ENCODE measurements at regions not wholly inside any gene's neighbourhood (a gene's known extent, or its start where the extent isn't known, plus 50 kb on each side); places are given as distances from the start of the nearest gene placed in this dataset.

GRCh38 chr18:24540896-24541295, 80.5 kb downstream of the HRH4 start:
- no peaks in the 10 kb centered on the region for H3K4me1 ChIP-seq (ENCODE audit: control insufficient read depth in 2 of 2, insufficient read depth in 2 of 2, low read length in 2 of 2)
- WGBS, result 86% methylated on average over 8 of the region's 8 CpGs
- no peaks in the 10 kb centered on the region for H3K9me3 ChIP-seq (ENCODE audit: control insufficient read depth in 2 of 2, insufficient read depth in 1 of 2, low read length in 1 of 2)

GRCh38 chr18:24543086-24543794, 82.8 kb downstream of the HRH4 start:
- Histone ChIP-seq H3K27me3 (ENCODE audit: control insufficient read depth in 2 of 2, insufficient read depth in 1 of 2, low read length in 1 of 2) (no peaks in the 10 kb centered on the region), H3K27ac (ENCODE audit: low read depth in 1 of 2, low read length in 1 of 2) (no peak overlapping the region), H3K9me3 (ENCODE audit: control insufficient read depth in 2 of 2, insufficient read depth in 1 of 2, low read length in 1 of 2) (no peaks in the 10 kb centered on the region), H3K36me3 (ENCODE audit: control insufficient read depth in 2 of 2, insufficient read depth in 2 of 2, low read length in 1 of 2) (no peaks in the 10 kb centered on the region), H3K4me3 (ENCODE audit: low read length in 2 of 2) (no peak overlapping the region), H3K4me1 (ENCODE audit: control insufficient read depth in 2 of 2, insufficient read depth in 2 of 2, low read length in 2 of 2) (no peaks in the 10 kb centered on the region)
- no peak for DNase-seq (ENCODE audit: low read depth in 6 of 9, low spot score in 9 of 9)
- WGBS, result 96% methylated on average over 4 of the region's 4 CpGs

More at GRCh38 chr18:24540896-24541295, 80.5 kb downstream of the HRH4 start:
- H3K27ac ChIP-seq (ENCODE audit: low read depth in 1 of 2, low read length in 1 of 2), result no peak overlapping the region
- no peaks in the 10 kb centered on the region for H3K27me3 ChIP-seq (ENCODE audit: control insufficient read depth in 2 of 2, insufficient read depth in 1 of 2, low read length in 1 of 2)
- no peak for DNase-seq (ENCODE audit: low read depth in 6 of 9, low spot score in 9 of 9)
- no peak overlapping the region for H3K4me3 ChIP-seq (ENCODE audit: low read length in 2 of 2)
- H3K36me3 ChIP-seq (ENCODE audit: control insufficient read depth in 2 of 2, insufficient read depth in 2 of 2, low read length in 1 of 2), result no peaks in the 10 kb centered on the region

GRCh38 chr18:24543795-24544498, 83.5 kb downstream of the HRH4 start:
- peak in 2 of 9 donors; percentile 12 to 20 for DNase-seq (ENCODE audit: low read depth in 6 of 9, low spot score in 9 of 9)
- WGBS, result 78% methylated on average over 6 of the region's 6 CpGs
- no peak overlapping the region for H3K4me3 ChIP-seq (ENCODE audit: low read length in 2 of 2)
- no peaks in the 10 kb centered on the region for H3K9me3 ChIP-seq (ENCODE audit: control insufficient read depth in 2 of 2, insufficient read depth in 1 of 2, low read length in 1 of 2)
- H3K27me3 ChIP-seq (ENCODE audit: control insufficient read depth in 2 of 2, insufficient read depth in 1 of 2, low read length in 1 of 2), result no peaks in the 10 kb centered on the region
- no peaks in the 10 kb centered on the region for H3K4me1 ChIP-seq (ENCODE audit: control insufficient read depth in 2 of 2, insufficient read depth in 2 of 2, low read length in 2 of 2)
- H3K27ac ChIP-seq (ENCODE audit: low read depth in 1 of 2, low read length in 1 of 2), result no peak overlapping the region
- no peaks in the 10 kb centered on the region for H3K36me3 ChIP-seq (ENCODE audit: control insufficient read depth in 2 of 2, insufficient read depth in 2 of 2, low read length in 1 of 2)

GRCh38 chr18:24544949-24545348, 84.5 kb downstream of the HRH4 start:
- H3K4me1 ChIP-seq (ENCODE audit: control insufficient read depth in 2 of 2, insufficient read depth in 2 of 2, low read length in 2 of 2), result no peaks in the 10 kb centered on the region
- H3K27me3 ChIP-seq (ENCODE audit: control insufficient read depth in 2 of 2, insufficient read depth in 1 of 2, low read length in 1 of 2), result no peaks in the 10 kb centered on the region
- 85% methylated on average over 4 of the region's 4 CpGs for WGBS
- H3K9me3 ChIP-seq (ENCODE audit: control insufficient read depth in 2 of 2, insufficient read depth in 1 of 2, low read length in 1 of 2), result no peaks in the 10 kb centered on the region
- H3K4me3 ChIP-seq (ENCODE audit: low read length in 2 of 2), result no peak overlapping the region
- H3K27ac ChIP-seq (ENCODE audit: low read depth in 1 of 2, low read length in 1 of 2), result no peak overlapping the region
- no peaks in the 10 kb centered on the region for H3K36me3 ChIP-seq (ENCODE audit: control insufficient read depth in 2 of 2, insufficient read depth in 2 of 2, low read length in 1 of 2)
- no peak for DNase-seq (ENCODE audit: low read depth in 6 of 9, low spot score in 9 of 9)

GRCh38 chr18:24545651-24546050, 85.2 kb downstream of the HRH4 start:
- no peaks in the 10 kb centered on the region for H3K27me3 ChIP-seq (ENCODE audit: control insufficient read depth in 2 of 2, insufficient read depth in 1 of 2, low read length in 1 of 2)
- no peaks in the 10 kb centered on the region for H3K4me1 ChIP-seq (ENCODE audit: control insufficient read depth in 2 of 2, insufficient read depth in 2 of 2, low read length in 2 of 2)
- no peak for DNase-seq (ENCODE audit: low read depth in 6 of 9, low spot score in 9 of 9)
- H3K36me3 ChIP-seq (ENCODE audit: control insufficient read depth in 2 of 2, insufficient read depth in 2 of 2, low read length in 1 of 2), result no peaks in the 10 kb centered on the region
- no peaks in the 10 kb centered on the region for H3K9me3 ChIP-seq (ENCODE audit: control insufficient read depth in 2 of 2, insufficient read depth in 1 of 2, low read length in 1 of 2)
- no peak overlapping the region for H3K27ac ChIP-seq (ENCODE audit: low read depth in 1 of 2, low read length in 1 of 2)
- H3K4me3 ChIP-seq (ENCODE audit: low read length in 2 of 2), result no peak overlapping the region
- WGBS, result 98% methylated on average over 2 of the region's 2 CpGs

GRCh38 chr18:24546307-24546706, 85.9 kb downstream of the HRH4 start:
- no peaks in the 10 kb centered on the region for H3K4me1 ChIP-seq (ENCODE audit: control insufficient read depth in 2 of 2, insufficient read depth in 2 of 2, low read length in 2 of 2)
- no peaks in the 10 kb centered on the region for H3K36me3 ChIP-seq (ENCODE audit: control insufficient read depth in 2 of 2, insufficient read depth in 2 of 2, low read length in 1 of 2)
- no peak overlapping the region for H3K4me3 ChIP-seq (ENCODE audit: low read length in 2 of 2)
- H3K27ac ChIP-seq (ENCODE audit: low read depth in 1 of 2, low read length in 1 of 2), result no peak overlapping the region
- no peaks in the 10 kb centered on the region for H3K27me3 ChIP-seq (ENCODE audit: control insufficient read depth in 2 of 2, insufficient read depth in 1 of 2, low read length in 1 of 2)
- H3K9me3 ChIP-seq (ENCODE audit: control insufficient read depth in 2 of 2, insufficient read depth in 1 of 2, low read length in 1 of 2), result no peaks in the 10 kb centered on the region
- no peak for DNase-seq (ENCODE audit: low read depth in 6 of 9, low spot score in 9 of 9)
- 95% methylated on average over 4 of the region's 4 CpGs for WGBS

GRCh38 chr18:24548583-24548982, 88.1 kb downstream of the HRH4 start:
- Histone ChIP-seq H3K36me3 (ENCODE audit: control insufficient read depth in 2 of 2, insufficient read depth in 2 of 2, low read length in 1 of 2) (no peaks in the 10 kb centered on the region), H3K4me3 (ENCODE audit: low read length in 2 of 2) (no peak overlapping the region), H3K27ac (ENCODE audit: low read depth in 1 of 2, low read length in 1 of 2) (no peak overlapping the region), H3K27me3 (ENCODE audit: control insufficient read depth in 2 of 2, insufficient read depth in 1 of 2, low read length in 1 of 2) (no peaks in the 10 kb centered on the region), H3K9me3 (ENCODE audit: control insufficient read depth in 2 of 2, insufficient read depth in 1 of 2, low read length in 1 of 2) (no peaks in the 10 kb centered on the region), H3K4me1 (ENCODE audit: control insufficient read depth in 2 of 2, insufficient read depth in 2 of 2, low read length in 2 of 2) (no peaks in the 10 kb centered on the region)
- WGBS, result 96% methylated on average over 4 of the region's 4 CpGs
- DNase-seq (ENCODE audit: low read depth in 6 of 9, low spot score in 9 of 9), result no peak

- WGBS, result 95% methylated on average over 4 of the region's 4 CpGs
- no peaks in the 10 kb centered on the region for H3K9me3 ChIP-seq (ENCODE audit: control insufficient read depth in 2 of 2, insufficient read depth in 1 of 2, low read length in 1 of 2)
- no peak for DNase-seq (ENCODE audit: low read depth in 6 of 9, low spot score in 9 of 9)
- H3K4me1 ChIP-seq (ENCODE audit: control insufficient read depth in 2 of 2, insufficient read depth in 2 of 2, low read length in 2 of 2), result no peaks in the 10 kb centered on the region
- no peak overlapping the region for H3K4me3 ChIP-seq (ENCODE audit: low read length in 2 of 2)
- no peaks in the 10 kb centered on the region for H3K27me3 ChIP-seq (ENCODE audit: control insufficient read depth in 2 of 2, insufficient read depth in 1 of 2, low read length in 1 of 2)
- no peak overlapping the region for H3K27ac ChIP-seq (ENCODE audit: low read depth in 1 of 2, low read length in 1 of 2)
- no peaks in the 10 kb centered on the region for H3K36me3 ChIP-seq (ENCODE audit: control insufficient read depth in 2 of 2, insufficient read depth in 2 of 2, low read length in 1 of 2)
These were observed 91.8 kb downstream of the HRH4 start for GRCh38 chr18:24552218-24552617.

GRCh38 chr18:24553571-24554285, 93.3 kb downstream of the HRH4 start:
- no peak for DNase-seq (ENCODE audit: low read depth in 6 of 9, low spot score in 9 of 9)
- no peaks in the 10 kb centered on the region for H3K4me1 ChIP-seq (ENCODE audit: control insufficient read depth in 2 of 2, insufficient read depth in 2 of 2, low read length in 2 of 2)
- H3K9me3 ChIP-seq (ENCODE audit: control insufficient read depth in 2 of 2, insufficient read depth in 1 of 2, low read length in 1 of 2), result no peaks in the 10 kb centered on the region
- H3K36me3 ChIP-seq (ENCODE audit: control insufficient read depth in 2 of 2, insufficient read depth in 2 of 2, low read length in 1 of 2), result no peaks in the 10 kb centered on the region
- H3K27ac ChIP-seq (ENCODE audit: low read depth in 1 of 2, low read length in 1 of 2), result no peak overlapping the region
- no peak overlapping the region for H3K4me3 ChIP-seq (ENCODE audit: low read length in 2 of 2)
- no peaks in the 10 kb centered on the region for H3K27me3 ChIP-seq (ENCODE audit: control insufficient read depth in 2 of 2, insufficient read depth in 1 of 2, low read length in 1 of 2)
- WGBS, result 75% methylated on average over 6 of the region's 6 CpGs
